Fibroblast of pulmonary artery (primary cell): ENCODE measurements at regions not wholly inside any gene's neighbourhood (a gene's known extent, or its start where the extent isn't known, plus 50 kb on each side); places are given as distances from the start of the nearest gene placed in this dataset.

Experiments
- DNase-seq: peaks from one replicate; pipeline ENCODE4 v3.0.0-alpha.2; 2010; ENCODE audit warnings: low read depth
- H3K4me3 ChIP-seq: replicated peaks from 2 replicates; pipeline ENCODE4 v1.5.1; 2011; ENCODE audit warnings: low read depth, mild to moderate bottlenecking, control low read depth, low read length, moderate library complexity
- CTCF ChIP-seq: IDR thresholded peaks from 2 replicates; pipeline ENCODE4 v1.5.1; 2011; ENCODE audit warnings: mild to moderate bottlenecking, control low read depth, low read length, inconsistent platforms; ENCODE audit errors: missing control alignments

- DNase-seq = no peak
- H3K4me3 ChIP-seq = no peak overlapping the region
- TF ChIP-seq CTCF = no peak
Observed at GRCh38 chr2:78431241-78431640, 594.3 kb upstream of the REG3G start.

- no peak for DNase-seq
- H3K4me3 ChIP-seq = no peak overlapping the region
- TF ChIP-seq CTCF = no peak
Observed at GRCh38 chr2:78439122-78439521, 586.4 kb upstream of the REG3G start.

GRCh38 chr2:78455586-78455985 is 569.9 kb upstream of the REG3G start:
- no peak for DNase-seq
- no peak overlapping the region for H3K4me3 ChIP-seq
- no peak for TF ChIP-seq CTCF

- TF ChIP-seq CTCF = no peak
- H3K4me3 ChIP-seq = no peak overlapping the region
- DNase-seq = no peak
Observed at GRCh38 chr2:78457269-78457668, 568.2 kb upstream of the REG3G start.

GRCh38 chr2:78465707-78466106 is 559.8 kb upstream of the REG3G start:
- TF ChIP-seq CTCF = no peak
- no peak overlapping the region for H3K4me3 ChIP-seq
- no peak for DNase-seq

DNA sequence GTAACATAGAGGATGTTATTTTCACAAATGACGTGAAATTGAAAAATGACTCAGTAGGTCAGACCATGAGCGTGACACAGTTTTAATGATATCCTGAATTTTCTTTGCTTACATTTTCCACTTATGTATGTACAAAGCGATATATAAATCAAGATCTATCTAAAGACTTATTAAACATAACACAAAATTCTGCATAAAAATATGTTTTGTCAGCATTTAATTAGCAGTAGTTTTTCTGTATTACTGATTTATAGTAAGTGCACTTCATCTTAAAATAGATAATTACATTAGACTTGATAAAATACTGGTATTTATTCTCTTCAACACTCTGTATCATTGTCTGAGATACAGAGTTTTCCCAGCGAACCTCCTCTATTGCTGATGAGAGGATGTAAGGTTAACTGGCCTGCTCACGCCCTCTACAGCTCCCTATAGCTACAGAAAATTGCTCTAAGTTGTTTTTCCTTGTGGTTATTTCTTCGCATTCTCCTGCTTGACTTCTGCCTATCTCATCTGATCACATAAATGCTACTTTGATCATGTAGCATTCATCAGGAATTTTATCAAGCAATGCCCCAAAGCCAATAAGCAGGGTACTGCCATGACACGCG is 548.8 kb upstream of the REG3G start:
- TF ChIP-seq CTCF = no peak
- DNase-seq = no peak

DNA sequence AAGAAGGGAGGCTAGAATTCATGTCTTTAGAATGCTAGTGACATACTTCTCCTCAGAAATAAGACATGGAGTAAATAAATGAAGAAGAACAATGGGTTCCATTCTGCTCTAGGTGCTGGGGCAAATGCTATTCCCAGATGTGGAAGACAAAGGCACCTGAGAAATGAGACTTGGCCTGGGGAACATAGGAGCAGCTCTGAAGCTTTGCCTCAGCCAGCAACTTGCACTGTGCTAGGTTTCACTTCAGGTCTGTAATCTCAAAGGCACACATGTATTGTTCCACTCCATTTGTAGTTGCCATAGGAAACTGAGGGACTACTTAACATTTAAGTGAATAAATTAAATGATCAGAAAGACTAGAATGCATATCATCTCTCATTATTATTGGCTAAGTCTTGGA is 538.9 kb upstream of the REG3G start:
- no peak for TF ChIP-seq CTCF
- H3K4me3 ChIP-seq = no peak overlapping the region
- no peak for DNase-seq

More for the DNA sequence above, 548.8 kb upstream of the REG3G start:
- no peak overlapping the region for H3K4me3 ChIP-seq
